GM18873 (cell line): ENCODE measurements at regions not wholly inside any gene's neighbourhood (a gene's known extent, or its start where the extent isn't known, plus 50 kb on each side); places are given as distances from the start of the nearest gene placed in this dataset.
"Not testable (repeated sequence)": the region's sequence is repeated elsewhere in the genome, so short reads cannot be mapped to it uniquely, and the experiment has no call there.

Experiments
- ATAC-seq: cut with Tn5 transposase; IDR thresholded peaks from one replicate; pipeline ENCODE4 v1.9.1; 2021; ENCODE audit warnings: mild to moderate bottlenecking, moderate library complexity, moderate number of reproducible peaks; ENCODE audit not compliant: unreplicated experiment, low FRiP score

DNA sequence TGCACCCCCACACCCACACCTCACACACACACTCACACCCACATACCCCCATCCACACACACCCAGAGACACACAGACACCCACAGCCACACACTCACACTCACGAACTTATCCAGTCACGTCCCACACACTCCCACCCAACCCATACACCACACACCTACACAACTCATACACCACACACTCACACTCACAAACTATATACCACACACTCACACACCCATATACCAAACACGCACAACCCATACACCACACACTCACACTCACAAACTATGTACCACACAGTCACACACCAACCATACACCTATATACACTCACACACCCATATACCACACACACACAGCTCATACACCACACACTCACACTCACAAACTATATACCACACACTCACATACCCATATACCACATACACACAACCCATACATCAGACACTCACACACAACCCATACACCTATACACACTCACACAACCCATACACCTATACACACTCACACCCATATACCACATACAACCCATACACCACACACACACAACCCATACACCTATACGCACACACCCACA is 162.4 kb downstream of the TMEM121 start:
- not testable (repeated sequence) for ATAC-seq

DNA sequence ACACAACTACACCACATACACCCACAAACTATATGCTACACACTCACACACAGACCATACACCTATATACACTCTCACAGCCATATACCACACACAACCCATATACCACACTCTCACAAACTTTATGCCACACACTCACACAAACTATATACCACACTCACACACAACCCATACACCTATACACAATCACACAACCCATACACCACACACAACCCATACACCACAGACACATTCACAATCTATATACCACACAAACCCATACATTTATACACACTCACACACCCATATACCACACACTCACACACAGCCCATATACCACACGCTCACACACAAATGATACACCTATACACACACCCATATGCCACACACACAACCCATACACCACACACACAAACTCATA is 163.3 kb downstream of the TMEM121 start:
- ATAC-seq: no peak

DNA sequence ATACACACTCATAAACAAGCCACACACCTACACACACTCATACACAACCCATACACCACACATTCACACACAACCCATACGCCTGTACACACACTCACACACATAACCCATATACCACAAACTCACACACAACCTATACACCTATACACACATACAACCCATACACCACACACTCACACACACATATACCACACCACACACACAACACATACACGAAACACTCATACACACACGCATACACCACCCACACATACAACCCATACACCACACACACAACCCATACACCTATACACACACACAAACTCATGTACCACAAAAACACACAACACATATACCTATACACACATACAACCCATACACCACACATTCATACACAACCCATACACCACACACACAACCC is 164.3 kb downstream of the TMEM121 start:
- no peak for ATAC-seq

DNA sequence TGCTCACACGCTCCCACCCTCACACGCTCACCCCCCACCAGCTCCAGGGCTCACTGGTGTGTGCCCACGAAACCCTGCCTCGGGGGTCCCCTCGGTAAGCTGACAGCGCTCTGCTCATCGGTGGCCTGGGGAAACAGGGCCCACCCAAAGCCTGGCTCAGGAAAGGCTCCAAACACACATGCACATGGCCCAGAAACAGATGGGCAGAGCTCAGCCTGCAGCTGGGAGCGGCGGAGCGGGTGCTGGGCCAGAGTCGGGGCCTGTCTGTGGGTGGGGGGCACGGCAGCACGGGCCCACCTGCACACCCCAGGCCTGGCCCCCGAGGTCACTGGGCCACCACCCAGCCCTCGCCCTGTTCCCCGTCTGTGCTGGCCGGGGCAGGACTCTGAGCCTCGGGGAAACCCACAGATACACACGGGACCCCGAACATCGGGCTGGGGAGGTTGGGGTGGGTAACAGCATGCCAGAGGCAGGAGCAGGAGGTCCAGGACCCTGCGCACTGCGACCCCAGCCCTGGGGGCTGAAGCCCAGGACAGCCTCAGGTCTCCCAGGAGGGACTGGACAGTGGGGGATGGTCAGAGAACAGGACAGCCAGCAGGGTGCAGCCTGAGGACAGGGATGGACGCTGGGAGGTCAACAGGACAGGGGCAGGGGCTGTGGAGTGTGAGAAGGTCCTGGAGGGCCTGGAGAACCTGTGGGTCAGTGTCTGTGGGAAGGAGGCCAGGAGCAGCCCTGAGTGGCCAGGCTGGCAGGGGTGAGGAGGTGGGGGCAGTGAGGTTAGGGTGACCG is 165.1 kb downstream of the TMEM121 start:
- not testable (repeated sequence) for ATAC-seq

DNA sequence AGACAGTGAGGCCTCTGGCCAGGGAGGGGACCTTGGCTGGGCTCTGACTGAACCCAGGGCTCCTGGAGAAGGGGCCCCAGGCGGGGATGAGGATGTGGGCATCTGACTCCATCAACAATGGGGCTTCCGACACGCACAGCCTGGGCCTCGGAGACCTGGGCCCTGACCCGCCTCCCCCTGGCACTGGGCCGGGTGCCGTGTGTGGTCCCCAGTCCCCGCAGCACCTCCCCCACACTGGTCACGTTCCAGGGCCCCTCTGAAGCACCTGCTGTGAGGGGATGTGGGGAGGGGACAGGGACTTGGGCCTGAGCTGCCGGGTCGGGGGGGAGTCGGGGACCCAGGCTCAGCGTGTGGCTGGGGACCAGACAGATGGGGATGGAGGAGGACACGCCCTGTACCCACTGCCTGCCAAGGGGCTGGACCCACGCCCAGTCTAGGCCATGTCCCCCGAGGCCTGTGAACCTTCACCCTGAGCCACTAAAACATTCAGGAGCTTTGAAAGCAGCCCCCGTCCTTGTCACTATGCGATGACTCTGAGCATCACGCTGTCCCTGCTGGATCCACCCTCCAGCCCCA is 165.8 kb downstream of the TMEM121 start:
- not testable (repeated sequence) for ATAC-seq

DNA sequence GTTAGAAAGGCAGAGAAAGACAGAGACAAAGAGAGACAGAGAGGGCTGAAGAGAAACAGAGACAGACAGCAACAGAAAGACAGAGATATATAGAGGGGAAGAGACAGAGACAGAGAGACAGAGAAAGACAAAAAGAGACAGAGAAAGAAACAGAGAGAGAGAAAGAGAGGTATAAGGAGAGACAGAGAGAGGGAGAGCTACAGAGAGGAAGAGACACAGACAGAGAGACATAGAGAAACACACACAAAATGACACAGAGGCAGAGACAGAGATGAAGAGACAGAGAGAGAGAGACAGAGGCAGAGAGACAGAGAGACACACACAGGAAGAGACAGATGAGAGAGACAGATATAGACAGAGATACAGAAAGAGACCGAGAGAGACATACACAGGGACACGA is 168.6 kb downstream of the TMEM121 start:
- no peak for ATAC-seq

DNA sequence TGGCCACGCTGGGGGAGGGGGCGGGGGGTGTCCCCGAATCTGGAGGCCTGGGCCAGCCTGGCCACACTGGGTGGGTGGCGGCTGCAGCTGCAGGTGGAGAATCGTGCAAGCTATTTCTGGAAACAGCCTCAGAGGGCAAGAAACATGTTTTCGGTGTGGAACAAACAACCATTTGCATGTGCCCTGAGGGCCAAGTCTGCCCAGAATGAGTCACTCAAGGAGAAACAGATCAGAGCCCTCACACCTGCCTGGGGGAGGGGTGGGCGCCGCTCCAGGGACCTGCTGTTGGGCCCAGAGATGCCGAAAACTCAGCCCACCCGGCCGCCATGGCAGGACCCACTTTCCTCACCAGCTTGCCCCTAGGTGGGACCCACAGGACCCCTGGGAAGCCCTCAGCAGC is 170.0 kb downstream of the TMEM121 start:
- peak; percentile 57 for ATAC-seq

DNA sequence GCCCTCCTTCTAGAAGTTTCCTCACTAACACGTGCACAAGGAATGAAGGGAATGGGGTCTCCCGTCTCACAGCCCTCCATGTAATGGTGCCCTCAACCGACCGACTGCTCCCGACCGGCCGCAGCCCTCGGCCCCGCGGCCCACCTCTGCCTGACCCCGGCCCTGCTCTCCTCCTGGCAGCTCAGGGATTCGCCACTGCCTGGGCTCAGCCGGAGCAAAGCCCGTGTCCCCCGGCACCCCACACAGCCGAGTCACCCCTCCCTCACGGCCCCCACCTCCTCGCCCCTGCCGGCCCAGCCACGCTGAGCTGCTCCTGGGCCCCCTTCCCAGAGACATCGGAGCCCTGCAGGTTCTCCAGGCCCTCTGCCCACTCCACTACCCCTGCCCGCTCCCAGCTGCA is 171.0 kb downstream of the TMEM121 start:
- not testable (repeated sequence) for ATAC-seq

DNA sequence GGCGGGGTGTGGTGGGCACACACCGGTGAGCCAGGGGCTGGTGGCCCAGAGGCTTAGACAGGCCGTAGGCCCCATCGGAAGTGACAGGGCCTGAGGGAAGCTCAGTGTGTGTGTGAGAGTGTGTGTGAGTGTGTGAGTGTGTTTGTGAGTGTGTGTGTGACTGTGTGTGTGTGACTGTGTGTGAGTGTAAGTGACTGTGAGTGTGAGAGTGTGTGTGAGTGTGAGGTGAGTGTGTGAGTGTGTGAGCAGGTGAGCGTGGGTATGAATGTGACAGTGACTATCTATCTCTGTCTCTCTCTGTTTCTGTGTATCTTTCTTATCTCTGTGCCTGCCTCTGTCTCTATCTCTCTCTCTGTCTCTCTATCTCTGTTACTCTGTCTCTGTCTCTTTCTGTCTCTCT is 171.6 kb downstream of the TMEM121 start:
- ATAC-seq: not testable (repeated sequence)

DNA sequence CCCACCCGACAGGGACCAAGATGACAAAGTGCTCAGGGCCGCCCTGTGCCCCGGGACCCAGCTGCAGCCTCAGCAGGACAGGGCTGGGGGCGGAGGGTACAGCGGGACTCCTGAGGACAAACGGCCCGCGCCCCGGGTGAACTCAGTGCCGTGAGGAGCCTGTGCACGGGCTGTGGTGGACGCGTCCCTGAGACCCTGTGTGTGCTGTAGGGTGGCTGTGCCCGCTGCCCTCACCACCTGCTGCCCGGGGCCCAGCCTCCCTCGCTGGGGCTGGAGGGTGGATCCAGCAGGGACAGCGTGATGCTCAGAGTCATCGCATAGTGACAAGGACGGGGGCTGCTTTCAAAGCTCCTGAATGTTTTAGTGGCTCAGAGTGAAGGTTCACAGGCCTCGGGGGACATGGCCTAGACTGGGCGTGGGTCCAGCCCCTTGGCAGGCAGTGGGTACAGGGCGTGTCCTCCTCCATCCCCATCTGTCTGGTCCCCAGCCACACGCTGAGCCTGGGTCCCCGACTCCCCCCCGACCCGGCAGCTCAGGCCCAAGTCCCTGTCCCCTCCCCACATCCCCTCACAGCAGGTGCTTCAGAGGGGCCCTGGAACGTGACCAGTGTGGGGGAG is 172.7 kb downstream of the TMEM121 start:
- ATAC-seq: not testable (repeated sequence)

DNA sequence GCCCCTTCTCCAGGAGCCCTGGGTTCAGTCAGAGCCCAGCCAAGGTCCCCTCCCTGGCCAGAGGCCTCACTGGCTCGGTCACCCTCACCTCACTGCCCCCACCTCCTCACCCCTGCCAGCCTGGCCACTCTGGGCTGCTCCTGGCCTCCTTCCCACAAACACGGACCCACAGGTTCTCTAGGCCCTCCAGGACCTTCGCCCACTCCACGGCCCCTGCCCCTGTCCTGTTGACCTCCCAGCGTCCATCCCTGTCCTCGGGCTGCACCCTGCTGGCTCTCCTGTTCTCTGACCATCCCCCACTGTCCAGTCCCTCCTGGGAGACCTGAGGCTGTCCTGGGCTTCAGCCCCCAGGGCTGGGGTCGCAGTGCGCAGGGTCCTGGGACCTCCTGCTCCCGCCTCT is 173.3 kb downstream of the TMEM121 start:
- ATAC-seq: not testable (repeated sequence)

DNA sequence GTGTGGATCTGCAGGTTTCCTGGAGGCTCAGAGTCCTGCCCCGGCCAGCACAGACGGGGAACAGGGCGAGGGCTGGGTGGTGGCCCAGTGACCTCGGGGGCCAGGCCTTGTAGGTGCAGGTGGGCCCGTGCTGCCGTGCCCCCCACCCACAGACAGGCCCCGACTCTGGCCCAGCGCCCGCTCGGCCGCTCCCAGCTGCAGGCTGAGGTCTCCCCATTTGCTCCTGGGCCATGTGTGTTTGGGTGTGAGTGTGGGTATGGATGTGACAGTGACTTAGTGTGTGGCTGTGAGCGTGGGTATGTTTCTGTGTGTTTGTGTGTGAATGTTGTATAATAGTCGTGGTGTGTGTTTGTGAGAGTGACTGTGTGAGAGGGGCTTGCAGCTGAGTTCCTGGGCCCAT is 173.8 kb downstream of the TMEM121 start:
- ATAC-seq: not testable (repeated sequence)

DNA sequence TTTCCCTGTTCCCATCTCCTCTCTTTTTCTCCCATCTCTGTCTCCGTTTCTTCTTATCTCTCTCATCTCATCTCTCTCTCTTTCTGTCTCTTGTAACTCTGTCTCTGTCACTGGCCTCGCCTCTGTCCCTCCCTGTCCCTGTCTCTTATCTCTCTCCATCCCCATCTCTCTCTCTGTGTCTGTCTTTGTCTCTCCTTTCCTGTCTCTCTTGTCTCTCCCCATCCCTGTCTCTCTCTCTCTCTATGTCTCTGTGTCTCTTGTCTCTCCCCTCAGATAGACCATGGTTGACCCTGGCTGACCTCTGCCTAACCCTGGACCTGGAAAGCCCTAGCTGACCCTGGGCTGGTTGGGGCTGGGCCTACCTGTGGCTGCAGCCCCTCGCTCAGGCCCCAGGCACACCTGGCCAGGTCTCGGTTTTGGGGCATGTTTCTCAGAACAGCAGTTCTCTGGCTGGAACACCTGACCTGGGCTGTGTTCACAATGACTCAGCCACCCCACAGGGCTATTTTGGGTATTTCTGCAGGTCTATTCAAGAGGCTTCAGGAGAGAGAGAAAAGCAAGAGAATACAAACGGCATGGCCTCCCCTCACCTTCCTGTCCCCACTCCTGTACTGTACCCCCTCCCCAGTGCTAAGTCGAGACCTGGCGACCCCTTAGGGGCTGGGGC is 174.4 kb downstream of the TMEM121 start:
- ATAC-seq: no peak

DNA sequence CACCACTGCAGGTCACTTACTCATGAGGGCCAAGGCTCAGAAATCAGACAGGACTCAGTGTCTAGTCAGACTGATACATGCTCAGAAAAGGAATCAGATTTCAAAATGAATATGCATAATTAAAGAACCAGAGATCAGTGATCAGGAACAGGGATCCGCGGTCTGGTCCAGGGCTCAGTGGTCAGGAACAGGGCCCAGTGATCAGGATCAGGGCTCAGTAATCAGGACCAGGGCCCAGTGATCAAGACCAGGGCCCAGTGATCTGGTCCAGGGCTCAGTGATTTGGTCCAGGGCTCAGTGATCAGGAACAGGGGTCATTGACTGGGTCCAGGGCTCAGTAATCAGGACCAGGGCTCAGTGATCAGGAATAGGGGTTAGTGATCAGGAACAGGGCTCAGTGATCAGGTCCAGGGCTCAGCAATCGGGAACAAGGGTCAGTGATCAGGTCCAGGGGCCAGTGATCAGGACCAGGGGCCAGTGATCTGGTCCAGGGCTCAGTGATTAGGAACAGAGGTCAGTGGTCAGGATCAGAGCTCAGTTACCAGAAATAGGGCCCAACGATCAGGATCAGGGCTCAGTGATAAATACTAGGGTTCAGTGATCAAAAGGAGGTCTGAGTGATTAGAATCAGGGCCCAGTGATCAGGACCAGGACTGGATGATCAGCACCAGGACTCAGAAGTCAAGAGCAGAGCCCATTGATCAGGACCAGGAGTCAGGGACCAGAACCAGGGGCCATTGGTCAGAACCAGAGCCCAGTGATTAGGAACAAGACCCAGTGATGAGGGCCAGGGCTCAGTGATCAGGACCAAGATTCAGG is 175.3 kb downstream of the TMEM121 start:
- no peak for ATAC-seq

DNA sequence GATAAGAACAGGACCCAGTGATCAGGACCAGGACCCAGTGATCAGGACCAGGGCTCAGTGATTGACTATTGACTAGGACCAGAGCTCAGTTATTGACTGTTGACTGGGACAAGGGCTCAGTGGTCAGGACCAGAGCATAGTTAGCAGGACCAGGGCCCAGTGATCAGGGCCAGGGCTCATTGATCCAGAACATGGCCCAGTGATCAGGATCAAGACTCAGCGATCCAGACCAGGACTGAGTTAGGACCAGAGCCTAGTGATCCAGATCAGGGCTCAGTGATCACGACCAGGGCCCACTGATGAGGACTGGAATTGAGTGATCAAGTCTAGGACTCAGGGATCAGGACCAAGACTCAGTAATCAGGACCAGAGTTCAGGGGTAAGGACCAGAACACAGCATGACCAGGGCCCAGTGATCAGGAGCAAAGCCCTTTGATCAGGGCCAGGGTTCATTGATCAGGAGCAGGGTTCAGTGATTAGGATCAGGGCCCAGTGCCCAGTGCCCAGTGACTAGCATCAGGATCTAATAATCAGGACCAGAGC is 176.0 kb downstream of the TMEM121 start:
- ATAC-seq: no peak

DNA sequence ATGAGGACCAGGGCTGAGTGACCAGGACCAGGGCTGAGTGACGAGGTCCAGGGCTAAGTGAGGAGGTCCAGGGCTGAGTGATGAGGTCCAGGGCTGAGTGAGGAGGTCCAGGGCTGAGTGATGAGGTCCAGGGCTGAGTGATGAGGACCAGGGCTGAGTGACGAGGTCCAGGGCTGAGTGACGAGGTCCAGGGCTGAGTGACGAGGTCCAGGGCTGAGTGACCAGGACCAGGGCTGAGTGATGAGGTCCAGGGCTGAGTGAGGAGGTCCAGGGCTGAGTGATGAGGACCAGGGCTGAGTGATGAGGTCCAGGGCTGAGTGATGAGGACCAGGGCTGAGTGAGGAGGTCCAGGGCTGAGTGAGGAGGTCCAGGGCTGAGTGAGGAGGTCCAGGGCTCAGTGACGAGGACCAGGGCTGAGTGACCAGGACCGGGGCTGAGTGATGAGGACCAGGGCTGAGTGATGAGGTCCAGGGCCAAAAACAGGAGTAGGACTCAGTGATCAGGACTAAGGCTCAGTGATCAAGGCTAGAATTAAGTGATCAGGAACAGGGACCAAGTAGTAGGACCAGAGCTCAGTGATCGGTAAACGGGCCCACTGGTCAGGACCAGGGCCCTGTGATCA is 176.8 kb downstream of the TMEM121 start:
- ATAC-seq: not testable (repeated sequence)

DNA sequence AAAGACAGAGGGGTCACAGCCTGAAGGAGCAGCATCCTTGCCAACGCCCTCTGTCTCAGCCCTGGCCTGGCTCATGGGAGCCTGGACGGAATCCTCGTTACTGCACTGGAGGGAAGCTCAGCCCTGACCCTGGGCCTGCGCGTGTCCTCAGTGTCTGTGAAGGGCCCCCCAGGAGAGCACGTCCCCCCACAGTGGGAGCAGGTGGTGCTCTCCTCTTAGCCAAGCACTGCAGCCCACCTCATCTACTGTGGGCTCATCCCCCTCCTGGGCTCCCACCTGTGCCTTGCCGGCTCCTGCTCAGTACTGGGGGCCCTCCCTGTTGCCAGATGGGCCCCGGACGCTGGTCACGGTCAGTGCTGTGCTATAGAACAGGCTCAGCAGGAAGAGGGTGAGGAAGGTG is 177.7 kb downstream of the TMEM121 start:
- ATAC-seq: not testable (repeated sequence)

DNA sequence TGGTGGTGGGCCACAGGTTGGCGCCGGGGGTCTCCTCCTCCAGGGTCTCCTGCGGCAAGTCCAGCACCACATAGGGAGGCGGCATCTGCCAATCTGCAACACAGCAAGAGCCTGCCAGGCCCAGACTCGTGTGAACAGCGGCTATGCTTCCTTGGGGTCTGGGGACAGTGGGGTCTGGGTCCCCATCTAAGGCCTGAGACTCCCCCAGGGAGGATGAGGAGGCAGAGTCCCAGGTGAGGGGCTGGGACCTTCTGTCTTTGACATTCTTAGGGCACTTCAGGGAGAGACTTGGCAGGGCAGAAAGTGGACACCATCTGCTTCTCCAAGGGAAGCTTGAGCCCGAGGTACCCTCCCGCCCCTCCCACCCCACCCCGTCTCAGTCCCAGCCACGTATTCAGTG is 178.1 kb downstream of the TMEM121 start:
- not testable (repeated sequence) for ATAC-seq

DNA sequence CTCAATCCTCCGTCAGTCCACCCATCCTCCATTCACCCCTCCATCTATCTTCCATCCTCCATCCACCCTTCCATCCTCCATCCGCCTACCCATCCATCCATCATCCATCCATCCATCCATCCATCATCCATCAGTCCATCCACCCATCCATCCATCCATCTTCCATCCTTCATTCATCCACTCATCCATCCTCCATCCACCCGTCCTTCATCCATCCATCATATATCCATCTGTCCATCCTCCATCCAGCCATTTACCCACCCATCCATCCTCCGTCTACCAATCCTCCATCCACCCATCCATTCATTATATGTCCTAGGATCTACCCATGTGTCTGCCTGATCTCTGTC is 179.1 kb downstream of the TMEM121 start:
- ATAC-seq: not testable (repeated sequence)
